GM19025 (cell line): ENCODE measurements at regions not wholly inside any gene's neighbourhood (a gene's known extent, or its start where the extent isn't known, plus 50 kb on each side); places are given as distances from the start of the nearest gene placed in this dataset.
"Not testable (repeated sequence)": the region's sequence is repeated elsewhere in the genome, so short reads cannot be mapped to it uniquely, and the experiment has no call there.

Experiments
- ATAC-seq: cut with Tn5 transposase; IDR thresholded peaks from one replicate; pipeline ENCODE4 v1.9.1; 2021; ENCODE audit warnings: mild to moderate bottlenecking, low read depth, moderate library complexity; ENCODE audit not compliant: unreplicated experiment

DNA sequence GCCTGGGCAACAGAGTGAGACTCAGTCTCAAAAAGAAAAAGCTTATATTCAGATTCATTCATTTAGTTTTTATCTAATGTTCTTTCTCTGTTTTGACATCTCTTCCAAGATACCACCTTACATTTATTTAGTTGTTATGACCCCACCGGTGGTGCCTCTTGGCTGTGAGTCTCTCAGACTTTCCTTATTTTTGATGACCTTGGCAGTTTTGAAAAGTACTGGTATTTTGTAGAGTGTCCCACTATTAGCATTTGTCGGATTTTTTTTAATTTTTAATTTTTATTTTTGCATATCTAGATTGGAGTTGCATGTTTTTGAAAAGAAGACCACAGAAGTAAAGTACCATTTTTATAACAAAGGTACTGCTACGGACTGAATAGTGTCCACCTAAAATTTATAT is 351.7 kb upstream of the KYNU start:
- ATAC-seq = no peak

DNA sequence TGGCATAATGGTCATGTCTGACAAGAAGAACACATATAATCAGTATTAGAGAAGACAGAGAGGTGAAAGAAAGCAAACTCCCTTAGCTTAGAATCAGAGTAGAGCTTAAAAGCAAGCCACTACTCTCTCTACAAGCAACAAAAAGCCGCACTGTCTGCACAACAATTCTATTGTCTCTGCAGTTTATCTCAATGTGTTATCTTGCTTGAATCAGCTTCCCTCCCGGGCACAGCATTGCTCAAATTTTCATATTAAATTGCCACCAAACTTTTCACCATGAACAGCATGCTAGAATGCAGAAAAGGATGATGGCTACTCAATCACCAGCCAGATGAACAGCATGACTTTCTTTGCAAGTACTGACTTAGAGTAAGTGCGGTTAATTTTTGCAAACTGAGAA is 356.0 kb upstream of the KYNU start:
- no peak for ATAC-seq

DNA sequence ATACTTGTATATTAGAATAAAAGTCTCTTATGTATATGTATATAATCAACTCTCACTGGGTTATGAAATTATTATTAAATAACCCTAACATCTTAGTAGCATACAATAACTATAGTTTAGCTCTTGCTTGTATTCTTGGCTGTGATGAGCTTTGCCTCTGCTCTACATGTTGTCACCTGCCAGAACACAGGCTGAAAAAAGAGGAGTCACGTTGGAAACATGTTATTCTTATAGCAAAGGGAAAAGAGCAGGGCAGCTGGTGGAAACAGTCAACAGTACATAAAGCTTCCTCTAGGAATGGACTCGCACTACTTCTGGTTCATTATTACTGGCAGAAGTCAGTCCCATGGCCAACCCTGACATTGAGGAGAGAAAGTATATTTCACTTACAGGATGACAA is 362.0 kb upstream of the KYNU start:
- no peak for ATAC-seq

DNA sequence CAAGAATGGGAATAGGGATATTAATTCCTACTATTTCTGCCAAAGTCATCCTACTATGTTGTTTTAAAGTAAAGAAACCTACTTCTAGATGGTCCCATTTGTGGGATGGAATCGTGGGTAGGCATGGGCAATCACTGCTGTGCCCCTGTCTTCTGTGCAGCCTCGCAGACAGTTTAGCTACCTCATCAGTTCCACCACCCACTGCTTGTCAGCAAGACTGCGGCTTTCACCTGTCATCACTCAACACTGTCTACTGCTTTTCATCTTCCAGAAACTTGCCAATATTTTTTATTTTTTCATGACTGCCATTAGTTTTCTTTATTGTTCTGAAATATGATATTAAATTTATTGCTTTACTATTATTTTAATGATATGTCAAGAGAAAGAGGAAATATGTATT is 368.1 kb upstream of the KYNU start:
- no peak for ATAC-seq

DNA sequence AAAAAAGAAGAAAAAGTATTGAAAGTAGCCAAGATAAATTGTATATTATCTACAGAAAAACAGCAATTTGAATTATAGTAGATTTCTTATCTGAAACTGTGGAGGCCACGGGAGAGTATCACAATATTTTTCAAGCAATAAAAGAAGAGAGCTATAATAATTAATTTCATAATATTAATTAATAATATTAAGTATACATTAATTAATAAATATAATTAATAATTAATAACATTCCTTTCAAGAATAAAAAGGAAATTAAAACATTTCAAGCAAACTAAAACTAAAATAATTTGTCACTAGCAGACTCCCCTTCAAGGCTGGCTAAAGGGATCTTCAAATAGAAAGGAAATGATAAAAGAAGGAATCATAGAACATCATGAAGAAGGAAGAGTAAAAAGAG is 372.7 kb upstream of the KYNU start:
- no peak for ATAC-seq

DNA sequence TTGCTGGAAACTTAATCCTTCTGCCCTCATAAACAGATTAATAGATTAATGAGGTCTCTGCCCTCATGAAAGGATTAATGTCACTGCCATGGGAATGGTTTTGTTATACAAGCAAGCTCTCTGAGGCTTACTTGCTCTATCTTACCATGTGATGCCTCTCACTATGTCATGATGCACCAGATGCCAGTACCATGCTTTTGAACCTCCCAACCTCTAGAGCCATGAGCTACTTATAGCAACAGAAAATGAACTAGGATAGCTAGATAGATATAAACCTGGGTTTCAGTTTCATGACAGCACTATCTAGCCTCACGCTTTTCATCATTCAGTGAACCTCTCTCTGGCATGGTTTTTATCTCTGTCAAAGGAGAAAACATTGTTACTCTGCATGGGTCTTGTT is 371.6 kb upstream of the LRP1B start:
- ATAC-seq = no peak

DNA sequence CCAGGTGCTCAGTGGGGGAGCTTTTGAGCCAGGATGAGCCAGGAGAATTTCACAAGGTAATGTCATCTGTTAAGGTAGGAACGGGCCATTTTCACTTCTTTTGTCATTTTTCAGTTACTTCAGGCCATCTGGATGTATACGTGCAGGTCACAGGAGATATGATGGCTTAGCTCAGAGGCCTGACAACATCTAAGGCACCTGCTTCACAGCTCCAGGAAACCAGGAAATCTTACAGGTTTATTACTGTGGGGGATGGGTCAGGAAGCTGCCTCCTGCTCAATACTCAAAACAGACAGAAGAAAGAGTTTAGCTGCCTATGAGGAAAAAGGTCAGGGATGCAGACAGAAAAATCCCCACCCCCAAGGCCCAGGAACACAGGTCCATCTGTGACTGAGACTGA is 364.3 kb upstream of the LRP1B start:
- no peak for ATAC-seq

DNA sequence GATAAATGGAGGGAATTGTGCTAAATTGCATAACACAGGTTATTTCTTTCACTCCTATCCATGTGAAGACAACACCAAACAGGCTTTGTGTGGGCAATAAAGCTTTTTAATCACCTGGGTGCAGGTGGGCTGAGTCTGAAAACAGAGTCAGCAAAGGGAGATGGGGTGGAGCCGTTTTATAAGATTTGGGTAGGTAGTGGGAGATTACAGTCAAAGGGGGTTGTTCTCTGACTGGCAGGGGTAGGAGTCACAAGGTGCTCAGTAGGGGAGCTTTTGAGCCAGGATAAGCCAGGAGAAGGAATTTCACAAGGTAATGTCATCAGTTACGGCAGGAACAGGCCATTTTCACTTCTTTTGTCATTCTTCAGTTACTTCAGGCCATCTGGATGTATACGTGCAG is 358.8 kb upstream of the LRP1B start:
- not testable (repeated sequence) for ATAC-seq

DNA sequence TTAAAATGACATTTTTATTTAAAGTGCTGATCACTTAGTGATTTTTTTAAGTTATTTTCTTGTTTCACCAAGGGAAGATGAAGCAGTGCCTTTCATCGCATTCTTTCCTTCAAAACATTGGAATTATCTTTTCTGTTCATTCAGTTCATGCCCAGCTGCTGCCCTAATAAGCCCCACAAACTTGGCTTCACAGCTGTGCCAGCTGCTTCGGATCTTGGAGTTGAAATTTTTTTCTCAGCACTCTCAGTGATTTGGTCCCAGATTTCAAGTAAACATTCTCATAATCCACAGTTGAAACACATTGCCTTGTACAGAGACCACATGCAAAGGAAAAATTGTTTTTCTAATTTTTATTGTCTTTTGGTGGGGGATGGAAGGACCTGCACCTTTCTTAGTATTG is 353.3 kb upstream of the LRP1B start:
- no peak for ATAC-seq

DNA sequence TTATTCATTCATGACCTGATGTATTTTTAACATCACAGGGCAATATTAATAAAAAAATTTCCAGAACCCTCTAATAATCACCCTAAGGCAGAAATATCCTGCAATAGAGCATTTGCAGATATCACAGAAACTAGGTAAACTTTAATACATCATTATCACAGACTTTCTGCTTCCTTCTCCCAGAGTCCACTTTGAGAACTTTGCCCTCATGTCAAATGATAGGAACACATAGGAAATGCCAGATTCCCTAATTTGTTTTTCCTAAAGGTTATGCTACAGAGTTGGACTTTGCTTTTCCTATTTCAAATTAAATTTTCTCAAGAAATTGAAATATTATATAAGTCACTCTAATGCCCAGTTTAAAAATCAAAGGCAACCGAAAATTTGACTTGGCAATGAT is 352.8 kb upstream of the LRP1B start:
- no peak for ATAC-seq

DNA sequence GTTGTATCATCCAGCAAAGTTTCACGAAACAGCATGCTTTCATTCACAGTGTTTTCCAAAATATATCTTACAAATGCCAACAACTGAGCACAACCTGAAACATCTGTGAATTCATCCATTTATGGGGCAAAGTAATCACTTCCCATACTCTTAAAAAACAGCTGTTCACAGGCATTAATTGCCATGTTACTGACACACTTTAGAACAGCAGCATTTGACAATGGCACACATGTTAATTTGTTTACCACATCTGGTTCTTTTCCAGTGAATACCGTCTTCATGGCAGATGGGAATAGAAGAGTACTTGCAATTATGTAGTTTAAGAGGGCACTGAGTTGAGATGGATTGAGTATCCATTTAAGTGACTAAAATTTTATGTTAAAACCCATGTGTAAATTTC is 347.4 kb upstream of the LRP1B start:
- ATAC-seq = no peak

DNA sequence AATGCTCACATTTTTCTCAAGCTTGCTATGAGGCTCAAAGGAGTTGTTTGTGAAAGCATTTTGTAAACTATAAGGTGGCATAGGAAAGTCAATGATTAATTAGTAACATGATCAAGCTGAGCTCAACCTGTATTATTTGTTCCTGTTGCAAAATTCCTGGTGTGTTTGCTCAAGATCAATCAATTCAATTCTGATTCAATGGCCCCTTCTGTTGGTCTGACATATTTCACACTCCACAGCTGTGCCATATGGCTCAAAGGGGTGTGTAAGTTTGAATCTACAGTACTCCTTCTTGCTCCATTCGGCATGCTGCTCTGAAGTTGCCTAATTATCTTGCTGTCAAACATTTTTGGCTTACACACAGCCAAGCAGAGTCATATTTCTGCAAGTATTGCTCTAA is 341.6 kb upstream of the LRP1B start:
- no peak for ATAC-seq

DNA sequence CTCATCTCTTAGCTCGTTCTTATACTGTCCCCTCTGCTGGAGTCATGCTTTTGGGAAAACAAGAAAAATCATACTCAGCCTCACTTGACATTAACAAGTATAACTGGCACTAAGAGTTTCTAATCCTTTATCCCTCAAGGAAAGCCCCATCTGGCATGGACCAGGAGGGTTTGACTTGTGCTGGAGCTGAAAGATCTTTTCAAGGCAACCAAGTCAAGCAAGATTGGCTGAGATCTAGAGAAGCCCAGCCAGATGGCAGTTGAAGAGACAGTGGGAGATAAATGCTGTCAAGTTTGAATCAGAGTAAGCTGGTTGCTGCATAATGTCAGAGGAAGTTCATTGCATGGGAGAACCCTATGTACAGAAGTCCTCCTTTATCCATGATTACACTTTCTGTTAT is 336.5 kb upstream of the LRP1B start:
- no peak for ATAC-seq

DNA sequence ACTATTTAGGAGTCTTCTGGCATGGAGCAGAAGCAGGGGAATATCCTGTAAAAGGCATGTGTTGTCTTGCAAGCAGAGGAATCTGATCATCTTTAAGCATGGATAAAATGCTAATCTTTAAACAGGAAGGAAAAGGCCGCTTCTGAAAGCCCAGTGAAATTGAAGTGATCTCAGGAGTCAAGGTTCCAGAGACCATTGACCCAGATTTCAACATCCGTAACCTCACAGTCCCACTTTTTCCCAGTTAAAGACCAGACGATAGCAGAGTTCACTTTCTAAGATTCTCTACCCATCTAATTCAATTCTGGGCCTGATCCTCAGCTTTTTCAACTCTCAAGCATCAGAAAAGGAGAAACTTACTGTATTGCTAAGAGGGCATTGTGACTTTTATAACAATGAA is 332.2 kb upstream of the LRP1B start:
- no peak for ATAC-seq

DNA sequence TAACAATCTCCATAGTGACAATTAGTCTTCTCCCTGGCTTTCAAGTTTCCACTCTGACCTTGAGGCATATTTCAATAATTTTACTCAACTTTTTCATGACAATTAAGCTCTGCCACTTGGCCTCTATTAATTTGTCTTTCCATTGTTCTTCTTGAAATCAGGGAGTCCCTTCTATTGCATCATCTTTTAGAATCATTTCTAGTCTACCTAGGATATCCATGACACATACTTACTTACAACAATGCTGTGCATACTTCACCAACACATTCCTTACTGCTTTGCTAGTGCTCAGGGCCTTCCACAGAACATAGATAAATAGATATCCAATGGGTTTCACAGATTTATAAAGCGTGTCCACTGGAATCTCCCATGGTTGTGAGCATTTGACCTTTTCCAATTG is 331.5 kb upstream of the LRP1B start:
- ATAC-seq = no peak

DNA sequence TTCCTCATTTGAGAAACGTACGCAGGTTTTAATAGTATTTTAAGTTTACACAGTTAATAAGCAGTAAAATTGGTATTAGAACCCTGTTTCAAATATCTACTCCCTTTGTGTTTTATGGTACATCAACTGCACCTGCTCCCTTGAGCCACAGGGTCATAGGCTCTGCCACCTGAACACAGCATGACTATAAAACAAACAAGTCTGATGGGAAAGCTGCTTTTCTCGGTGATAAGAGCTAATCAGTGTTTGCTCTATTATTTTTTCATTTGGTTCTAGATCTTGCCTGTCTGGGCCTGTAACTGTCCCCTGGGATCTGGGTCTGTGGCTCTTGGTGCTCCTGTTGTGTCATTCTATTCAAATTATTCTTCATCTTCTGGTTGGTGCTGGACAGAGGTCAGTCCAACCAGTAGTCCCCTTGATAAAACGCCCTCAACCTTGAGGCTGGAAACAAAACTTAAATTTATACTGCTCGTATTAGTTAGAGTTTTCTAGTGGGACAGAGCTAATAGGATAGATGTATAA is 314.8 kb upstream of the LRP1B start:
- ATAC-seq = no peak

DNA sequence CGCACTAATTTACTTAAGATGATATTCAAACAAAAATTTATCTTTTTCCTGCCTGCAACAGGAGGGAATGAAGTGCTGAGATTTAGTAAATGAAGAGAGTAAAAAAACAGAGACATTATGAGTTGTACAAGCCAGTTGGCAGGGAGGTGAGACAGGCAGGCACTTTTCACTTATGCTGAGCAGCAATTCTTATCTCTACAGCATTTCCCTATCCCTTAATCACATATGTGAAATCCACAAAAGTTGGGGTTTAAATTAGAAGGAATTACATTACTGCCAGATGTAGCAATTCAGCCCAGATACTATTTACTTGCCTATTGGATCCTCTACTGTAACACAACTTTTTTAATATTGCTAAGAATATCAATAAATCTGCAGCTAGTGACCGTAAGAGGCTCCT is 314.2 kb upstream of the LRP1B start:
- no peak for ATAC-seq

DNA sequence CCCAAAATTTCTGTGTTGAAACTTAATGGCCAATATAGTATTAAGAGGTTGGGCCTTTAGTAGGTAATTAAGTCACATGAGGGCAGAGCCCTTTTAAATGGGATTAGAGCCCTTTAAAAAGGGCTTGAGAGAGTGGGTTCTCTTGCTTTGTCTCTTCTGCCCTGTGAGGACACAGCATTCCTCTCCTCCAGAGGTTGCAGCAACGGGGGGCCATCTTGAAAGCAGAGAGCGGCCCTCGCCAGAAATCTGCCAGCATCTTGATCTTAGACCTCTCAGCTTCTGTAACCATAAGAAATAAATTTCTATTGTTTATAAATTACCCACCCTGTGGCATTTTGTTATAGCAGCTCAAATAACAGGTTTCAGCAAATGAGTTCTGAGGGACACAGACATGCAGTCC is 305.0 kb upstream of the LRP1B start:
- no peak for ATAC-seq

DNA sequence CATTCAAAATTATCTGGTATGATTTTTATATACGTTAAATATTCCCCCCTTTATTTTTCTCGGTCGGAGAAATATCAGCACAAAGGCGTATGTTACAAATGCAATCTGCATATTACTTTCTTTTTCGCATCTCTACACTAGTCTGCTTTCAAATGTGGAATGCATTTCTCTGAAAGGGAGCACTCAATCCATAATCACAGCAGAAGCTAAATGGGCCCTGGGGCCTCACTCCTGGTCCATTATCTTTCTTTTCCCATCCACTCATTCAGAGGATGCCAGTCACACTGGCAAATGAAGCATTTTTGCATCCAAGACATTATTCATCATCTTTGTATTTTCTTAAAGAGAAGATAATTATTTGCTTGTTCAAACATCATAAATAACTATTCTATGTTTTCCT is 295.2 kb upstream of the LRP1B start:
- ATAC-seq = no peak

DNA sequence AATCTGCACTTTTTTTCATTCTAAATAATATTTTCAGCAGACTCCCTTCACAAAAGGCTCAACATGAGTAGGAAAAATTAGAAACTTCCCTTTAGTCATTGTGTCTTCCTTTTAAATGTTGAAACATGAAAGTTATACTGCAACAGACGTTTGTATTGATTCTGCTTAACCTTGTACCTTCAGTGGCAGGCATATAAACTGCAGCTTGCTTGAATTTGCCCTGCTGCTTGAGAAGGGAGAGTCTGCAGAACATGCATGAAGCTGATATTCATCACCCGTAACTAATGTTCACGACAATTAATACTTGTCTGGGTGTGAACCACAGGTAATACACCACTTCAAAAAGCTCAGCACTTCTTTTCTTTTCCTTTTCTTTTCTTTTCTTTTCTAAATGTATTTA is 294.7 kb upstream of the LRP1B start:
- ATAC-seq = no peak

DNA sequence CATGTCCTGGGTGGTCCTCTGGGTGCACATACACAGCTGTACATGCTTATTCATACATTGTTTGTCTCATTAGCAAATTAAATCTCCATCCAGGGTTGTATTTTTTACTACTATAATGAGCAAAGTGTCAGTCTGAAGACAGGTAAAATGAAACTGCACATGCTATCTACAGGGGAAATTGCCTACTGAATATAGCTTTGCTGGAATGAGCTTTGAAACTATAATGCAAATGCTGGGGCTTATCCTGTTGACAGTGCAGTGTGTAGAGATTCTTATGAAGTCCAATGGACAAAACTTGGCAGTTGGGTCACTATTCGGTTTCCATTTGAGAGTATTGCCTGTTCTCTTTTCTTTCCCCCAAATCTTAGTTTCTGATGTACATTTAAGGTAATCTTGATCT is 292.8 kb upstream of the LRP1B start:
- no peak for ATAC-seq

DNA sequence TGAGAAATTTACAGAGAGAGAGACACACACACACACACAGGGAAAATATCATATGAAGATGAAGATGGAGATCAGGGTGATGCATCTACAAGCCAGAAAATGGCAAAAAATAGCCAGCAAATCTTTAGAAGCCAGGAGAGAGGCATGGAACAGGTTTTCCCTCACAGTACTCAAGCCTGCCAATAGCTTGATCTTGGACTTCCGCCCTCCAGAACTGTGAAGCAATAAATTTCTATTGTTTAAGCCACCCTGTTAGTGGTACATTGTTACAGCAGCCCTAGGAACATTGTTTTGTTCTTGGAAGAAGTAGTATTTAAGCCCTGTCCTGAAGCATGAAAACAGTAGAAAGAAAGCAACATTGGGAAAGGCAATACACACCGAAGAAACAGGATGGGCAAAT is 292.0 kb upstream of the LRP1B start:
- no peak for ATAC-seq

DNA sequence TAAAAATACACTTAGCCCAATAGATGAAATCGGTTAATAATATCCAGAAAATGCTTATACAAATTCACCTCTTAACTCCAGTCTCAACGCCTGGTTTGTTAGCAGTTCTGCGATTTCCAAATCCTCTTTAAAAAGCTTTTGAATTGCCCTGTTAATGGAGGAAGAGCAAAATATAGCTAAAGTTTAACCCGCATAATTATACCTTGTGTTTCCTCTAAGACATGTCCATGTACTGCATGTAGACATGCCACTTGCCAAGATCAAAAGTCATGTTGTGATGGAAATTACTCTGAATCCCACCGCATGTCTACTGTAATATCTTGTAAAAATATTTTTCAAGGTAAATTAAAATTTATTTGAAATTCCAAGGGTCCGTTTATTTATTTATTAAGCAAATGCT is 291.2 kb upstream of the LRP1B start:
- no peak for ATAC-seq

DNA sequence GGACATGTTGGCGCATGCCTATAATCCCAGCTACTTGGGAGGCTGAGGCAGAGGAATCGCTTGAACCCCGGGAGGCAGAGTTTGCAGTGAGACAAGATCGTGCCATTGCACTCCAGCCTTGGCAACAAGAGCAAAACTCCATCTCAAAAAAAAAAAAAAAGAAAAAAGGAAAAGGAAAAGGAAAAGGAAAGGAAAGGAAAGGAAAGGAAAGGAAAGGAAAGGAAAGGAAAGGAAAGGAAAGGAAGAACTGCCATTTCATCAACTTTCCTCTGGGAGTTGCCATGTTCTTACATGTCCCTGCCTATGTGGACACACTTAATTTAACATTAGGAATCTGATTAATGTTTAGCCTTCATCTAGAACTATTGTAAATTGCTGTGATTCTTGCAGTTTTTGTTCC is 287.9 kb upstream of the LRP1B start:
- ATAC-seq = not testable (repeated sequence)
